Fibroblast of gingiva (primary cell): ENCODE measurements at regions not wholly inside any gene's neighbourhood (a gene's known extent, or its start where the extent isn't known, plus 50 kb on each side); places are given as distances from the start of the nearest gene placed in this dataset.

ENCODE experiments used
- DNase-seq: peaks from one replicate; pipeline ENCODE4 v3.0.0-alpha.2; 2011; ENCODE audit warnings: low read depth

- DNase-seq = no peak
Measured at GRCh38 chr3:72158639-72159326, 373.8 kb upstream of the PROK2 start.

GRCh38 chr3:72157748-72158638 lies 373.0 kb upstream of the PROK2 start:
- no peak for DNase-seq

GRCh38 chr3:72155391-72156064 lies 370.6 kb upstream of the PROK2 start:
- DNase-seq = peak; percentile 94

DNA sequence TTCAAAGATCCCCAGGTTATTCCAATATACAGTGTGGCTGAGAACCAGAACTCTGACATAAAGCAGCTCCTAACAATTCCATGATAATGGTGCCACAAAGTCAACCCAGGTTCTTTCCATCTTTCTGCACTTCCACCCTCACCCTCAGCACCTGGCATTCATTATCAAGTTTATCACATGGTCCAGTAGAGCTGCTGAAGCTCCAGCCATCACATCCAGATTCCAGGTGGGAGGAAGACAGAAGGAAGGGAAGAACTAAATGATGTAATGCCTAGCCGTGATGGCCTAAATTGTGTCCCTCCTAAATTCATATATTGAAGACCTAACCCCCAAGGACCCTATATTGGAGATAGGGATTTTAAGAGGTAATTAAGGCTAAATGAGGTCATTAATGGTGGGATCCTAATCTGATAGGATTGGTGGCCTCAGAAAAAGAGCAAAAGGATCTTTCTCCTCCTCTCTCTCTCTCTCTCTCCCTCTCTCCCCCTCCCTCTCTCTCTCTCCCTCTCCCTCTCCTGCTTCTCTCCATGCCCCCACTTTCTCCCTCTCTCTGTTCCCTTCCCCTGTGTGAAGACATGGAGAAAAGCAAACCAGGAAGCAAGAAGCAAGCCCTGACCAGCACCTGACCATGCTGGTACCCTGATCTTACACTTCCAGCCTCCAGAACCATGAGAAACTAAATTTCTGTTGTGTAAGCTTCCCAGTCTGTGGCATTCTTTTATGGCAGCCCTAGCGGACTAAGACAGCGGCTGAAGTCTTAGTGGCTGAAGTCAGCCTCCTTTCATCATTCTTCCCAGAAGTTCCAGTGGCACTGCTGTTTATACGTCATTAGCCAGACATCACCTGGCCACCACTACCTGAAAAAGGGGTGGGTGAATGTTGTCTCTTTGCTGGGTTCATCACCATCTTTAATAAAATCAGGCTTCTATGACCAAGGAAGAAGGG lies 369.7 kb upstream of the PROK2 start:
- DNase-seq = peak; percentile 43

DNA sequence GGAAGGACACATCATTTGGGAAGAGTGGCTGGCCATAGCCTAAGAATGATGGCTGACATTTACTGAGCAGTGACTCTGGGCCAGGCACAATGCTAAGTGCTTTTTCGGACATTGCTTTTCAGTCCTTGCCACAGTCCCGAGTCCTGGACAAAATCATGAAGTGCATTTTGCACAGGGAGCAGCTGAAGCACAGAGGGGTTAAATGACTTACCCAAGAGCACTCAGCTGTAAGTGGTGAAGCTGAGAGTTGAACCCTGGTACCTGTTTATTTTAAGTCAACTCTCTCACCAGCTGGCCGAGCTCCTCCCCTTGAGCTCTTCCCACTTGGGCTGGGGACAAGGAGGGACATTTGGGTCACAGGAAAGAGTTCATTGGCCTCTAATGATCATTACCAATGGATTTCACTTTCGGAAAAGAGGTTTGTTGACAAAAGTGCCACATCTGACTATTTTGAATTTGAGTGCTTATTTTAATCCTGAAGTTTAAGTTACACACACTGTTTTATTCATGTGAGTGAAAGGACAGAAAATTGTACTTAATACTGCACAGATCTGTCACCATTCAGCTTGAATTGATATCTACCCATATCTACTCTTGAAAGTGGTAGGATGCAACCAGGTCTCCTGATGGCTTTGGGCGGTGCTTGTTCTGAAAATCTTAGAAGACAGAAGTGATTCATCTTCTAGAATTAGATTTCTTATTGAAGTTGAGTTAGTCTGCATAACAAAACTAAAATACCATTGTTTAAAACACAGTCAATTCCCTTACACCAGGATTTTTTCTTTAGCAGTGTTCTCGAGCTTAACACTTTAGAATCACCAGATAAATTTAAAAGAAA lies 368.7 kb upstream of the PROK2 start:
- DNase-seq = no peak

GRCh38 chr3:72152551-72153476 lies 367.9 kb upstream of the PROK2 start:
- DNase-seq = peak; percentile 65

DNA sequence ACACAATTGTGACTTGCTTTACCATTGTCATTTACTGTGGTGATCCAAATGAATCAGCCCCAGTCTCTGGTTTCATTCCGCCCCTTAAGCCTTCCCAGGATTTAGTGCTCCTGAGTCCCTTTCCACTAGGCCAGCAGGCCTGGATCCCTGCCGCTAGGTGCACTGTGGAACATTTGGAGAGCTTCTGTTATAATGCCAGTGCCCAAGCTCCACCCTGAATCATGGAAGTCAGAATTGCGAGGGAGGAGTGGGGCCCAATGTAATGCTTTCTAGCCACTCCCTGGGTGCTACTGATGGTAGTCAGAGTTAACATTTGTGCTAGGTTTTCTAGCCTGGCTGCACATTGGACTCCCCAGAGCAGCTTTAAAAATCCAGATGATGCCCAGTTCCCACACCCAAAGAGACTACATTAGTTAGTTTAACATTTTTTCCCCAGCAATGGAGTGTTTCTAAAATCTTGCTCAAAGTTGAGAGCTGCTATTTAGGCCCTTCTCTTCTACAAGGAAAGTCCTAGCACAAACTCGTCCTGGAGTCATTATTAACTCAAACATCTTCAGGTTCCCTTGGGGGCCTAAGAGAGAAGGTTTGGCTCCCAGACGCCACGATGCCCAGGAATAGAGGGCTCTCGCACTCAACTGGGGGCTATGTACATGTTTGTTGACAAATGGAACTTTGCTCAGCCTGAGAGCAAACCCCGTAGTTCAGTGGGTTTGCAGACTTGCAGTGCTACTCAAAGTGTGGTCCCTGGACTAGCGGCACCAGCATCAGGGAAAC lies 366.7 kb upstream of the PROK2 start:
- DNase-seq = no peak

DNA sequence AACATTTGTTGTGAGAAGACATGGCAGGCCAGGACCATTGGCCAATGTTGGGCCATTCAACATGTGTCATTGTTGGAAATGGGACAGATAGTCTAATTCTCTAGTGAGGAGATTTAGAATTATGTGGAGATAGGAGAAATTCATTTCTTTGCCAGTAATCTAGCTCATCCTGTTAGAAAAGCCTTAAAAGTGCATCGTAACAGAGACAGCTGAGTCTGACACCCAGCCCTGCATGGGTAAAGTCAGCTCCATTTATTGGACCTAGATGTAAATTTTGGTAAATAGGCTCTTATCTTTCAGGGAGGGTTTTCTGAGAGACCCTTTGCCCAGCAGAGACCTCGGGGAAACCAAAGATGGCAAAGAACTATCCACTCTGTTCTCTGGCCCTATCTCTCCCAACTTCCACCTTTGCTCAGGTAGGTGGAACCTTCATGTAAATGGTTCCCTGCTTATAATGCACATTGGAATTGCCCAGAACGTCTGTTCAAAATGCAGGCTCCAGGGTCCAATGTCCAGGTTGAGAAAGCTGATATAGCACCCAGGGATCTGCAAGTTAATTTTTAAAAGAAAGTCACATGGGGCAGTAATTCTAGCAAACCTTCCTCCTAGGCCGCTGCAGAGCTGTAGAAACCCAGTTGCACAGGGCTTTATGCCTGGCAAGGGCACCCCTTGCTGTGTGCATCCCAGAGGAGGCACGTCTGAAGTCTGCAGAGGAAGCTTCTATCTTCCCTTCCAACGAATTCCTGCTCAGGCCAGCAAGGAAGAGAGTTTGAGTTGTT lies 365.9 kb upstream of the PROK2 start:
- DNase-seq = no peak

DNA sequence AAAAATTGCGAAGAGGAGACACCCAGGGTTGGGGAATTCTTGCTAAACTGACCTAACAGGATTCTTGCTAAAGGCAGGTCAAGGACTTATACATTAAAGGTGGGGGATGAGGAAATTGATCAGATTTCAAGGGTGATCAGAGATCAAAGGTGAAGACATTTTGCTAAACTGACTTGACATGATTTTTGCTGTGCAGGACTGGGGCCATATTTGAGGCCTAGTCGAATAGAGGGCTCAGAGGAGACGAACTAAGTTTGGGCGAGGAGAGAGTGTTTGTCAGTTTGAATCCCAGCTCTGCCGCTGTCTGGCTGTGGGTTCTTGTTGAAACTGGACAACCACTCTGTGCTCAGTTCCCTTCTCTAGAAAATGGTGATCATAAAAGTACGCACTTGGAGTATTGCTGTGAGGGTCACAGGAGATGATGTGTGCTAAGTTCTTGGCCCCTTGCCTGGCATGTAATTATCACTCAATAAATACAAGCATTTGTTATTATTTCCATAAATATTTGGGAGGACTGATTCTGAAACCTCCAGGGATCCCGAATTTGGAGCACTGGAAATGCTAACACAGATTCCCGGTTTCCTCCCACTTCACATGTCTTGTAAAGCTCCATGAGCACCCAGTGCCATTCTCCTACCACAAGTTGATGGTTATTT lies 364.8 kb upstream of the PROK2 start:
- DNase-seq = no peak

DNA sequence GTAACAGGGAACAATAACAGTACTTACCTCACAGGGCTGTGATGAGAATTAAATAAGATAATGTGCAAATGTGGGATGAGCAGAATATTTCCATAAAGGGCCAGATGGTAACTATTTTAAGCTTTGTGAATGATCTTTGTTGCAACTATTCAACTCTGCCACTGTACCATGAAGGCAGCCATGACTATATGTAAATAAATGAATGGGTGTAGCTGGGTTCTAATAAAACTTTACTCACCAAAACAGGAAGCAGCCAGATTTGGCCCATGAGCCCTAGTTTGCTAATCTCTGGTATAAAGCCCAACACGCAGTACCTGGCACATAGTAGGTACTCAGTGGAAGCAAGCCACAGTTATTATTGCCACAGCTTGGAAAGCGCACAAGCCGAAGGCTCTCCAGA lies 362.7 kb upstream of the PROK2 start:
- DNase-seq = no peak

DNA sequence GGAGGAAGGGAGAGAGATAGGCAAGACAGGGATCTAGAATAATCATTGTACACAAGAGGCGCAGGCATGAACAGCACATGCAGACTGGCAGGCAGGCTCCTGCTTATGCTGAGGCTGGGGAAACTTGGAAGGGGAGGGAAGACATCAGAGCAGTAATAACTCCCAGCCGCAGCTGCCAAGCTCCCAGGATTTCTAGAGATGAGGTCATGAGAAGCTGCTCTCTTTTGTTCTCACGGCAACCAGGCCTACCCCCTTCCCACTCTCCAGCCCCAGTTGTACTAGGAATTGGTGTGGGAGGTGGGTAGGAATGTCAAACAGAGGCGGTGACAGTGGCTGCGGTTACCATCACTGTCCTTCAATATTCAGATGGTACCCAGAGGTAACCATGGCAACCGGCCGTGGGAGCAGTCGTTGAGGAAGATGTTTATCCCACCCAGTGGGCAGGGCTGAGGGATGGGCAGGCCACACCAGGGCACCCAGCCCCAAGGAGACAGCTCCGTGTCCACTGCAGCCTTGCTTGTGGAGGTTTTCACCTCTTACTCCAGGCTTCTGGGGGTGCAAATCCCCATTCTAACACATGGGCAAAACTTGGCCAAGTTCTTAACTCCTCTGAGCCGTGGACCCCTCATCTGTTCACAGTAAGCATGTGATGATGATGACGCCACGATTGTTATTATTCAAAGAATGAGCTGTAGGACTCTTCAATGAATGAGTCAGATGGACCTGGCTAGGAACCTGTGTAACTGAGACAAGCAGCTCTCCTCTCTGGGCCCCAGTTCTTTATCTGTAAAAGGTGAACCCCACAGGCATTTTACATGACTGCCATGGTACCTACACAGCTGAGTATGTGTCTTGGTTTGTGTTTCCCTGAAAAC lies 360.8 kb upstream of the PROK2 start:
- DNase-seq = peak; percentile 30

DNA sequence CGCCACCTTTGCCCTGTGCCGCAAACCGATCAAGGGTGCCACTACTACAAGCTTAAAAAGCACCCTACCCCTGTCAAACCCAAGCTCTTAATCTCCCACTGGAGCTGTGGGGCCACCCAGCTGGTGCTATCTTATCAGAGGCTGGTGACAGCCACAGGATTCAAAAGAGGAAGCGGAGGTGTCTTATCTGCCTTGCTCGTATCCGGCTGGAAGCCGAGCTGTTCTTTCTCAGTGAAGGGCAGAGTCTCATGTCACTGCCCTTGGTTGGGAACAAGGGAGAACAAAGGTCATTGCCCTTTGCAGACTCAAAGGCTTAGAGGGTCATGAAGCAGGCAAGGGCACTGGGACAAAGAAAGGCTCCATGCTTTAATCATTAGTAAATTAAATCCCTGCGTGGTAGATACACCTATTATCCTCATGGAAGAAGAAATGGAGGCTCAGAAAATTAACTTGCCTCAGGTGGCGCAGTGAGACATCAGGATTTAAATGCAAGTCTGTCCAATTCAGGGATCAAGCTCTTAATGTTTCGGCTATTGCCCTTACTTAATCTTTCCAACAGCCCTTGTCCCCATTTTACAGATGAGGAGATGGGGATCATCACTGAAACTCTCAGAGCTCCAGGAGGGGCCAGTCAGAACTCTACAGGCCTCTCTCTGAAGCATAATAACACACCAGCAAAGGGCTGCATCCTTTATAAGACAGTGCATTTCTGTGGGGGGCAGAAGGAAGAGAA lies 360.0 kb upstream of the PROK2 start:
- no peak for DNase-seq

- no peak for DNase-seq
Measured at GRCh38 chr3:72143966-72144717, 359.2 kb upstream of the PROK2 start.

GRCh38 chr3:72143322-72143721 lies 358.4 kb upstream of the PROK2 start:
- DNase-seq = no peak

- DNase-seq = no peak
Measured at GRCh38 chr3:72142028-72142427, 357.1 kb upstream of the PROK2 start.
